Epidermal melanocyte (primary cell): ENCODE measurements at regions not wholly inside any gene's neighbourhood (a gene's known extent, or its start where the extent isn't known, plus 50 kb on each side); places are given as distances from the start of the nearest gene placed in this dataset.

Source experiments
- DNase-seq: peaks from one replicate; pipeline ENCODE4 v3.0.0; 2011; ENCODE audit warnings: low spot score; ENCODE audit not compliant: insufficient read length

GRCh38 chr4:14934704-14935390 is 67.4 kb upstream of the CPEB2 start:
- DNase-seq, result no peak

- peak; percentile 44 for DNase-seq
These were observed 58.5 kb upstream of the CPEB2 start for GRCh38 chr4:14943749-14944148.

- no peak for DNase-seq
These were observed 49.9 kb upstream of the CPEB2 start for GRCh38 chr4:14952352-14952751.
